Ishikawa (cell line): ENCODE measurements at regions not wholly inside any gene's neighbourhood (a gene's known extent, or its start where the extent isn't known, plus 50 kb on each side); places are given as distances from the start of the nearest gene placed in this dataset.

Source experiments
- CEBPB ChIP-seq: IDR thresholded peaks from 2 replicates; pipeline ENCODE4 v1.6.1; 2012
- CREB1 ChIP-seq: IDR thresholded peaks from 2 replicates; pipeline ENCODE4 v1.6.1; 2012; ENCODE audit warnings: low read depth
- FOXM1 ChIP-seq: IDR thresholded peaks from 2 replicates; pipeline ENCODE4 v1.6.1; 2012; ENCODE audit warnings: low read depth, borderline replicate concordance
- MAX ChIP-seq: IDR thresholded peaks from 2 replicates; pipeline ENCODE4 v1.6.1; 2012
- TAF1 ChIP-seq: IDR thresholded peaks from 2 replicates; pipeline ENCODE4 v1.6.1; 2012; ENCODE audit warnings: low read depth, mild to moderate bottlenecking

GRCh38 chr2:239706367-239706766 is 305.5 kb upstream of the HDAC4 start:
- TF ChIP-seq CEBPB: no peak
- TF ChIP-seq MAX: no peak
- no peak for TF ChIP-seq CREB1
- no peak for TF ChIP-seq TAF1
- no peak for TF ChIP-seq FOXM1
